ENCODE measurements at regions not wholly inside any gene's neighbourhood (a gene's known extent, or its start where the extent isn't known, plus 50 kb on each side); places are given as distances from the start of the nearest gene placed in this dataset.

- no peak for DNase-seq
Observed at GRCh38 chr1:102050556-102050955, 53.8 kb upstream of the OLFM3 start.

GRCh38 chr1:102047724-102048123, 51.0 kb upstream of the OLFM3 start:
- DNase-seq: no peak

Data from activated CD4-positive, alpha-beta T cell treated with anti-CD3 and anti-CD28 coated beads, Interleukin-10, Interleukin-2, amounts not matched to agents 100 ng/mL and 50 ng/mL, durations not matched to agents 16 hours and 8 hours (primary cell).